PC-3 (cell line): ENCODE measurements at regions not wholly inside any gene's neighbourhood (a gene's known extent, or its start where the extent isn't known, plus 50 kb on each side); places are given as distances from the start of the nearest gene placed in this dataset.

Experiments
- ATAC-seq: fragments of 200-7000 bp; cut with Tn5 transposase; 2 replicates; pipeline ENCODE4 v1.9.1; 2020; ENCODE audit warnings: mild to moderate bottlenecking, moderate library complexity
- BruUV-seq: library from RNA; stranded (reverse); fragments of 400-500 nt; replicated peaks from 2 replicates; lab custom pipeline; 2021; lab: Mats Ljungman, UMichigan
- CTCF ChIA-PET: fragments of 300-600 bp; sonication (Branson Sonifier 250); formaldehyde crosslinking; loops from one replicate; lab custom pipeline; 2022; ENCODE audit warnings: antibody characterized with exemption; lab: Charles Lee
- POLR2A ChIA-PET: fragments of 300-600 bp; sonication (Branson Sonifier 250); formaldehyde crosslinking; loops from one replicate; lab custom pipeline; 2022; ENCODE audit warnings: antibody characterized with exemption; ENCODE audit not compliant: unreplicated experiment; lab: Charles Lee
- DNase-seq: peaks from one replicate; pipeline ENCODE4 v3.0.0-alpha.2; 2015
- H2AFZ ChIP-seq: fragments of 300-600 bp; sonication (generic); 2 replicates; pipeline ENCODE4 v1.6.0; 2016; ENCODE audit warnings: antibody characterized with exemption, low read length
- H3F3A ChIP-seq: fragments of 300-600 bp; sonication (generic); one replicate; pipeline ENCODE4 v1.6.0; 2017; ENCODE audit warnings: antibody characterized with exemption, low read length, control low read depth, mild to moderate bottlenecking; ENCODE audit not compliant: unreplicated experiment
- H3K27ac ChIP-seq: fragments of 300-600 bp; sonication (generic); 2 replicates; pipeline ENCODE4 v1.5.1; 2016; ENCODE audit warnings: mild to moderate bottlenecking, low read length
- H3K27me3 ChIP-seq: fragments of 300-600 bp; sonication (generic); 2 replicates; pipeline ENCODE4 v1.6.1; 2016; ENCODE audit warnings: low read length, mixed read lengths
- H3K36me3 ChIP-seq: fragments of 300-600 bp; sonication (generic); 2 replicates; pipeline ENCODE4 v1.6.1; 2016; ENCODE audit warnings: low read depth, mixed run types, low read length, mixed read lengths
- H3K4me1 ChIP-seq: fragments of 300-600 bp; sonication (generic); 2 replicates; pipeline ENCODE4 v1.5.1; 2016; ENCODE audit warnings: low read length; ENCODE audit not compliant: insufficient read depth
- H3K4me2 ChIP-seq: fragments of 300-600 bp; sonication (generic); 2 replicates; pipeline ENCODE4 v1.6.0; 2016; ENCODE audit warnings: low read length
- H3K4me3 ChIP-seq: fragments of 300-600 bp; sonication (generic); 2 replicates; pipeline ENCODE4 v1.5.1; 2016; ENCODE audit warnings: mild to moderate bottlenecking, low read length, mixed read lengths
- H3K79me2 ChIP-seq: fragments of 300-600 bp; sonication (generic); 2 replicates; pipeline ENCODE4 v1.6.1; 2017; ENCODE audit warnings: low read length, mixed read lengths
- H3K9ac ChIP-seq: fragments of 300-600 bp; sonication (generic); 2 replicates; pipeline ENCODE4 v1.6.0; 2016; ENCODE audit warnings: mild to moderate bottlenecking, low read length
- H3K9me2 ChIP-seq: fragments of 300-600 bp; sonication (generic); replicated peaks from 2 replicates; pipeline ENCODE4 v1.6.1; 2016; ENCODE audit warnings: mixed run types, low read length, mixed read lengths
- H3K9me3 ChIP-seq: fragments of 300-600 bp; sonication (generic); 2 replicates; pipeline ENCODE4 v1.6.1; 2016; ENCODE audit warnings: low read length, mixed read lengths
- H4K20me1 ChIP-seq: fragments of 300-600 bp; sonication (generic); 2 replicates; pipeline ENCODE4 v1.6.1; 2016; ENCODE audit warnings: low read length, mixed read lengths
- CTCF ChIP-seq: fragments of 300-600 bp; sonication (generic); conservative IDR thresholded peaks from 2 replicates; pipeline ENCODE4 v1.5.1; 2017; ENCODE audit warnings: antibody characterized with exemption, low read depth, mild to moderate bottlenecking, low read length
- EZH2 ChIP-seq: fragments of 300-600 bp; sonication (generic); IDR thresholded peaks from one replicate; pipeline ENCODE4 v1.6.1; 2017; ENCODE audit warnings: antibody characterized with exemption, mild to moderate bottlenecking, low read length; ENCODE audit not compliant: unreplicated experiment
- EZH2phosphoT487 ChIP-seq: fragments of 300-600 bp; sonication (generic); IDR thresholded peaks from 2 replicates; pipeline ENCODE4 v1.6.1; 2018; ENCODE audit warnings: mild to moderate bottlenecking, antibody characterized with exemption, low read length, borderline replicate concordance
- intact Hi-C: fragments of 100-400 bp; cut with micrococcal nuclease; formaldehyde crosslinking; loops from 2 replicates; pipeline ENCODE4 v1.9.0; 2023

- CTCF ChIA-PET: no interaction called here
- no peaks in the 10 kb centered on the region for H3K9me2 ChIP-seq
- H3K9ac ChIP-seq: no peak overlapping the region
- intact Hi-C loops: no loop called here
- H3K79me2 ChIP-seq: no peaks in the 10 kb centered on the region
- H3K4me3 ChIP-seq: no peak overlapping the region
- no TSS peak for BruUV-seq
- POLR2A ChIA-PET: no interaction called here
- no peaks in the 10 kb centered on the region for H3K36me3 ChIP-seq
- no peak overlapping the region for H2AFZ ChIP-seq
- DNase-seq (no peak), ATAC-seq (no peak)
- no peak for TF ChIP-seq EZH2
- no peak for TF ChIP-seq CTCF
- TF ChIP-seq EZH2phosphoT487: no peak
- no peaks in the 10 kb centered on the region for H4K20me1 ChIP-seq
- no peaks in the 10 kb centered on the region for H3K27me3 ChIP-seq
- H3K9me3 ChIP-seq: no peaks in the 10 kb centered on the region
- no peak overlapping the region for H3K27ac ChIP-seq
- no peaks in the 10 kb centered on the region for H3F3A ChIP-seq
- H3K4me1 ChIP-seq: no peaks in the 10 kb centered on the region
- no peak overlapping the region for H3K4me2 ChIP-seq
These were observed 110.2 kb upstream of the RREB1 start for GRCh38 chr6:6997263-6998193.

GRCh38 chr6:6998194-6998569, 109.6 kb upstream of the RREB1 start:
- no peaks in the 10 kb centered on the region for H3K9me3 ChIP-seq

More at GRCh38 chr6:6998194-6998569, 109.6 kb upstream of the RREB1 start:
- Histone ChIP-seq H4K20me1 (no peaks in the 10 kb centered on the region), H3K4me3 (no peak overlapping the region), H3K9me2 (no peaks in the 10 kb centered on the region), H3K27me3 (no peaks in the 10 kb centered on the region), H3K27ac (no peak overlapping the region), H2AFZ (no peak overlapping the region), H3K79me2 (no peaks in the 10 kb centered on the region), H3K36me3 (no peaks in the 10 kb centered on the region), H3F3A (no peaks in the 10 kb centered on the region), H3K4me2 (no peak overlapping the region), H3K4me1 (no peaks in the 10 kb centered on the region), H3K9ac (no peak overlapping the region)
- TF ChIP-seq EZH2phosphoT487 (no peak), CTCF (no peak), EZH2 (no peak)
- no TSS peak for BruUV-seq
- ATAC-seq (no peak; the same call in 1 of the 2 replicates), DNase-seq (no peak)
- intact Hi-C loops: no loop called here
- ChIA-PET POLR2A (no interaction called here), CTCF (no interaction called here)
